GM10847 (cell line): ENCODE measurements at regions not wholly inside any gene's neighbourhood (a gene's known extent, or its start where the extent isn't known, plus 50 kb on each side); places are given as distances from the start of the nearest gene placed in this dataset.

ENCODE experiments used
- POLR2A ChIP-seq: IDR thresholded peaks from 2 replicates; pipeline ENCODE4 v1.6.1; 2011; ENCODE audit not compliant: insufficient read length; ENCODE audit errors: extremely low read depth

GRCh38 chr2:60098996-60099395, 454.5 kb downstream of the BCL11A start:
- no peak for TF ChIP-seq POLR2A

- TF ChIP-seq POLR2A: no peak
Observed at GRCh38 chr2:60097298-60097697, 456.2 kb downstream of the BCL11A start.

- TF ChIP-seq POLR2A: no peak
Observed at GRCh38 chr2:60096556-60096955, 456.9 kb downstream of the BCL11A start.

- no peak for TF ChIP-seq POLR2A
Observed at GRCh38 chr2:60095903-60096302, 457.6 kb downstream of the BCL11A start.

- TF ChIP-seq POLR2A: no peak
Observed at GRCh38 chr2:60095202-60095815, 458.1 kb downstream of the BCL11A start.

- TF ChIP-seq POLR2A: no peak
Observed at GRCh38 chr2:60094450-60094929, 459.0 kb downstream of the BCL11A start.

GRCh38 chr2:60092781-60093180, 460.7 kb downstream of the BCL11A start:
- TF ChIP-seq POLR2A: no peak

GRCh38 chr2:60091894-60092293, 461.6 kb downstream of the BCL11A start:
- no peak for TF ChIP-seq POLR2A

GRCh38 chr2:60091266-60091665, 462.2 kb downstream of the BCL11A start:
- TF ChIP-seq POLR2A: no peak

GRCh38 chr2:60079562-60079961, 473.9 kb downstream of the BCL11A start:
- TF ChIP-seq POLR2A: no peak

GRCh38 chr2:60075048-60075447, 478.4 kb downstream of the BCL11A start:
- TF ChIP-seq POLR2A: no peak

GRCh38 chr2:60073201-60073600, 480.3 kb downstream of the BCL11A start:
- no peak for TF ChIP-seq POLR2A

GRCh38 chr2:60072609-60073008, 480.8 kb downstream of the BCL11A start:
- no peak for TF ChIP-seq POLR2A

- no peak for TF ChIP-seq POLR2A
Observed at GRCh38 chr2:60071490-60071831, 482.0 kb downstream of the BCL11A start.

- no peak for TF ChIP-seq POLR2A
Observed at GRCh38 chr2:60070736-60071489, 482.5 kb downstream of the BCL11A start.

GRCh38 chr2:60070196-60070595, 483.3 kb downstream of the BCL11A start:
- no peak for TF ChIP-seq POLR2A

- TF ChIP-seq POLR2A: no peak
Observed at GRCh38 chr2:60068755-60069154, 484.7 kb downstream of the BCL11A start.
